B cell (primary cell): ENCODE measurements at regions not wholly inside any gene's neighbourhood (a gene's known extent, or its start where the extent isn't known, plus 50 kb on each side); places are given as distances from the start of the nearest gene placed in this dataset.

Experiments used
- ATAC-seq: fragments of 200-7000 bp; cut with Tn5 transposase; one replicate; pipeline ENCODE4 v1.10.0; 2021; ENCODE audit warnings: low read depth, mild to moderate bottlenecking, moderate number of reproducible peaks, moderate library complexity
- CTCF ChIA-PET: fragments of 350-600 bp; sonication (Branson Sonifier 250); formaldehyde crosslinking; loops from one replicate; lab custom pipeline; 2021; ENCODE audit warnings: antibody characterized with exemption, inconsistent platforms; lab: Charles Lee
- POLR2A ChIA-PET: fragments of 350-600 bp; sonication (Branson Sonifier 250); formaldehyde crosslinking; loops from one replicate; lab custom pipeline; 2021; ENCODE audit warnings: antibody characterized with exemption; lab: Charles Lee
- DNase-seq: peaks from one replicate; pipeline ENCODE4 v3.0.0; 2013
- H2AFZ ChIP-seq: 2 replicates; pipeline ENCODE4 v1.6.1; 2012; ENCODE audit warnings: mild to moderate bottlenecking, low read depth, low read length; ENCODE audit not compliant: insufficient read depth, poor library complexity, severe bottlenecking
- H3K27ac ChIP-seq, 2 donors: 1 replicate in 1 of 2; 2 replicates in 1 of 2; pipeline ENCODE4 v1.5.1; 2012 to 2013; ENCODE audit warnings: low read length in 2 of 2, mild to moderate bottlenecking in 2 of 2, moderate library complexity in 1 of 2
- H3K27me3 ChIP-seq, 4 experiments: fragments of 200-600 bp in 1 of 4; sonication (generic) in 1 of 4; replicated peaks in 1 of 4; 1 replicate in 2 of 4; 2 replicates in 2 of 4; pipeline versions ENCODE4 v1.6.1 to v1.7.0; 2013 to 2016; ENCODE audit warnings: low read length in 3 of 4, mild to moderate bottlenecking in 2 of 4, mixed read lengths in 1 of 4, moderate library complexity in 1 of 4; ENCODE audit not compliant: insufficient read depth in 4 of 4, control insufficient read depth in 3 of 4; ENCODE audit errors: control extremely low read depth in 1 of 4
- H3K36me3 ChIP-seq, 2 experiments: replicated peaks in 1 of 2; 1 replicate in 1 of 2; 2 replicates in 1 of 2; pipeline versions ENCODE4 v1.6.1 to v1.7.1; 2013; ENCODE audit warnings: low read length in 1 of 2; ENCODE audit not compliant: insufficient read depth in 2 of 2, control insufficient read depth in 1 of 2; ENCODE audit errors: control extremely low read depth in 1 of 2, extremely low read depth in 1 of 2
- H3K4me1 ChIP-seq, 2 donors: fragments of 200-600 bp in 1 of 2; sonication (generic) in 1 of 2; 1 replicate in 1 of 2; 2 replicates in 1 of 2; pipeline versions ENCODE4 v1.5.1 to v1.6.1; 2013 to 2017; ENCODE audit warnings: low read length in 2 of 2; ENCODE audit not compliant: control insufficient read depth in 2 of 2, insufficient read depth in 2 of 2
- H3K4me2 ChIP-seq: replicated peaks from 2 replicates; pipeline ENCODE3; 2012; ENCODE audit warnings: mild to moderate bottlenecking, low read depth, low read length; ENCODE audit not compliant: poor library complexity, severe bottlenecking
- H3K4me3 ChIP-seq, 5 experiments: fragments of 200-600 bp in 1 of 5; sonication (generic) in 1 of 5; 1 replicate in 3 of 5; 2 replicates in 2 of 5; pipeline versions ENCODE4 v1.5.1 to v1.7.0; 2011 to 2016; ENCODE audit warnings: low read length in 4 of 5, mild to moderate bottlenecking in 4 of 5, low read depth in 2 of 5, control low read depth in 1 of 5, moderate library complexity in 1 of 5; ENCODE audit not compliant: insufficient read depth in 1 of 5; ENCODE audit errors: control extremely low read depth in 1 of 5, extremely low read depth in 1 of 5
- H3K79me2 ChIP-seq: fragments of 200-600 bp; sonication (generic); one replicate; pipeline ENCODE4 v1.6.0; 2016; ENCODE audit warnings: low read length; ENCODE audit not compliant: control insufficient read depth, insufficient read depth
- H3K9ac ChIP-seq: fragments of 200-600 bp; sonication (generic); 2 replicates; pipeline ENCODE4 v1.6.1; 2017; ENCODE audit warnings: mild to moderate bottlenecking, low read length, moderate library complexity
- H3K9me3 ChIP-seq, 3 donors: one replicate each; pipeline versions ENCODE4 v1.6.1 to v1.7.1; 2013; ENCODE audit warnings: low read length in 2 of 3; ENCODE audit not compliant: control insufficient read depth in 2 of 3, insufficient read depth in 1 of 3; ENCODE audit errors: control extremely low read depth in 1 of 3
- H4K20me1 ChIP-seq: 2 replicates; pipeline ENCODE4 v1.6.0; 2012; ENCODE audit warnings: mild to moderate bottlenecking, low read length; ENCODE audit not compliant: insufficient read depth, control insufficient read depth, poor library complexity, severe bottlenecking
- H3K27ac Mint-ChIP-seq: one replicate; pipeline ENCODE4 v1.8.0; 2021; ENCODE audit warnings: mixed read lengths
- H3K27me3 Mint-ChIP-seq: one replicate; pipeline ENCODE4 v1.8.0; 2021; ENCODE audit warnings: mixed read lengths
- H3K4me1 Mint-ChIP-seq: one replicate; pipeline ENCODE4 v1.8.0; 2021; ENCODE audit warnings: mixed read lengths
- H3K4me3 Mint-ChIP-seq: one replicate; pipeline ENCODE4 v1.8.0; 2021; ENCODE audit warnings: mixed read lengths
- H3K9me3 Mint-ChIP-seq: one replicate; pipeline ENCODE4 v1.8.0; 2022; ENCODE audit warnings: mixed read lengths; ENCODE audit not compliant: insufficient read depth
- EZH2 ChIP-seq: IDR thresholded peaks from 2 replicates; pipeline ENCODE4 v1.6.1; 2012; ENCODE audit warnings: borderline replicate concordance, low read depth, mild to moderate bottlenecking, moderate library complexity, low read length; ENCODE audit not compliant: insufficient read depth, poor library complexity, severe bottlenecking
- WGBS: methylation state at CpG from one replicate; pipeline ENCODE4 v1.1.5; 2013; ENCODE audit warnings: missing lambda C conversion rate; ENCODE audit not compliant: insufficient coverage; 5-methylcytosine and 5-hydroxymethylcytosine counted together
- intact Hi-C: fragments of 100-400 bp; cut with micrococcal nuclease; formaldehyde crosslinking; loops from one replicate; pipeline ENCODE4 v1.10.0; 2022
- TF ChIP-seq, protein P1 (sequence below): fragments of 200-600 bp; IDR thresholded peaks from one replicate; pipeline ENCODE4 v1.8.0; 2022; ENCODE audit warnings: antibody characterized with exemption, mild to moderate bottlenecking

DNA sequence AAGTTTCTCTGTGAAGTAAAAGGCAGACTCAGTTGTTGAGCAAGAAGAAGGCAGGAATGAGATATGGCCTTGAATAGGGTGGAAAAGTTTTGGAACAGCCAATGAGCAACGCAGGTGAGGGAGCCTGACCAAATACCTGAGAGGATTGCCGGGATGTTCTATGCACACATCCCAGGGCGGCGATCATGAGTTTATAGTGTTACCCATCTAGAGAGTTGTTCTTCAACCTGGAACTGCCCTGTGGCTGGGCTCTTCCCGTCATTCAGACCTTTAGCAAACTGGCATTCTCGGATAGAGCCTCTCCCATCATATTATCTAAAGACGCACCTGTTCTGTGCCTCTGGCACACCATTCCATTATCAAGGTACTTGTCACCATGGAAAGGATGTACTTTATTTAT is 103.0 kb upstream of the KIF5B start:
- Mint-ChIP-seq H3K4me1 (no peaks in the 10 kb centered on the region), H3K27ac (no peak overlapping the region), H3K9me3 (no peaks in the 10 kb centered on the region), H3K4me3 (no peak overlapping the region), H3K27me3 (peaks cover 18% of the 10 kb centered on the region)
- CTCF ChIA-PET = no interaction called here
- no peak overlapping the region for H3K4me3 ChIP-seq
- H3K27ac ChIP-seq = no peak overlapping the region
- TF ChIP-seq EZH2 = no peak
- TF ChIP-seq, protein P1, sequence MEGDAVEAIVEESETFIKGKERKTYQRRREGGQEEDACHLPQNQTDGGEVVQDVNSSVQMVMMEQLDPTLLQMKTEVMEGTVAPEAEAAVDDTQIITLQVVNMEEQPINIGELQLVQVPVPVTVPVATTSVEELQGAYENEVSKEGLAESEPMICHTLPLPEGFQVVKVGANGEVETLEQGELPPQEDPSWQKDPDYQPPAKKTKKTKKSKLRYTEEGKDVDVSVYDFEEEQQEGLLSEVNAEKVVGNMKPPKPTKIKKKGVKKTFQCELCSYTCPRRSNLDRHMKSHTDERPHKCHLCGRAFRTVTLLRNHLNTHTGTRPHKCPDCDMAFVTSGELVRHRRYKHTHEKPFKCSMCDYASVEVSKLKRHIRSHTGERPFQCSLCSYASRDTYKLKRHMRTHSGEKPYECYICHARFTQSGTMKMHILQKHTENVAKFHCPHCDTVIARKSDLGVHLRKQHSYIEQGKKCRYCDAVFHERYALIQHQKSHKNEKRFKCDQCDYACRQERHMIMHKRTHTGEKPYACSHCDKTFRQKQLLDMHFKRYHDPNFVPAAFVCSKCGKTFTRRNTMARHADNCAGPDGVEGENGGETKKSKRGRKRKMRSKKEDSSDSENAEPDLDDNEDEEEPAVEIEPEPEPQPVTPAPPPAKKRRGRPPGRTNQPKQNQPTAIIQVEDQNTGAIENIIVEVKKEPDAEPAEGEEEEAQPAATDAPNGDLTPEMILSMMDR = no peak
- no peaks in the 10 kb centered on the region for H3K4me1 ChIP-seq
- intact Hi-C loops = no loop called here
- no peak overlapping the region for H2AFZ ChIP-seq
- no peaks in the 10 kb centered on the region for H3K36me3 ChIP-seq
- H3K9me3 ChIP-seq = peaks cover 0 to 6% (median 0%) of the 10 kb centered on the region in 3 donors
- ATAC-seq (no peak), DNase-seq (no peak)
- H4K20me1 ChIP-seq = no peaks in the 10 kb centered on the region
- H3K27me3 ChIP-seq = no peaks in the 10 kb centered on the region
- no peak overlapping the region for H3K9ac ChIP-seq
- POLR2A ChIA-PET = no interaction called here
- 98% methylated on average over 4 of the region's 7 CpGs for WGBS
- H3K79me2 ChIP-seq = no peaks in the 10 kb centered on the region
- no peak overlapping the region for H3K4me2 ChIP-seq

DNA sequence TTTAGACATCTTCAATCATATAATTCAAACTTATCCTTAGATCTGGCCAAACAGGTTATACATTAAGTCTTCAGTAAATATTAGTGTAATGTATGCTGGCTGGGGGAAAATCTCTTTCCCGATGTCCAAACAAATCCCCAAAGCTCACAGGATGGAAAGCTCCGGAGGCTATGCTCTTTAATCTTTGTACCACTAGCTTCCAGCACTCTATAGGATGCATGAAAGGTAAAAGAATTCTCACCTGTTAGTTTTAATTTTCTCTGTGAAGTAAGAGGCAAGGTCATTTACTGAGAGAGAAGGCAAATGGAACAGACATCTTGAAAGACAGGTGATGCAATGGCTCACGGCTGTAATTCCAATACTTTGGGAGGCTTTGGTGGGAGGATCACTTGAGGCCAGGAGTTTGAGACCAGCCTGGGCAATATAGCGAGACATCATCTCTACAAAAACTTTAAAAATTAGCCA is 99.8 kb upstream of the KIF5B start:
- ChIA-PET POLR2A (no interaction called here), CTCF (no interaction called here)
- H3K4me2 ChIP-seq = no peak overlapping the region
- no peak overlapping the region for H3K27ac ChIP-seq
- ATAC-seq = no peak
- no peaks in the 10 kb centered on the region for H3K4me1 Mint-ChIP-seq
- no peaks in the 10 kb centered on the region for H3K79me2 ChIP-seq
- intact Hi-C loops = no loop called here
- H3K9me3 Mint-ChIP-seq = peaks cover 4% of the 10 kb centered on the region
- TF ChIP-seq, protein P1 = no peak
- no peak for TF ChIP-seq EZH2
- no peak for DNase-seq
- H3K27me3 Mint-ChIP-seq = peaks cover 15% of the 10 kb centered on the region
- H3K27me3 ChIP-seq = no peaks in the 10 kb centered on the region
- no peak overlapping the region for H3K4me3 ChIP-seq
- no peak overlapping the region for H3K9ac ChIP-seq
- no peaks in the 10 kb centered on the region for H3K4me1 ChIP-seq
- peaks cover 5 to 11% (median 6%) of the 10 kb centered on the region in 3 donors for H3K9me3 ChIP-seq
- no peak overlapping the region for H3K4me3 Mint-ChIP-seq
- no peak overlapping the region for H3K27ac Mint-ChIP-seq
- WGBS = no CpG with 5 or more reads among the region's 4 CpGs
- no peaks in the 10 kb centered on the region for H3K36me3 ChIP-seq
- no peak overlapping the region for H2AFZ ChIP-seq
- H4K20me1 ChIP-seq = no peaks in the 10 kb centered on the region
